Natural killer cell treated with Interleukin-12 subunit alpha and Interleukin-12 subunit beta and Interleukin-15 and Interleukin-18, amount 100 ng/mL, for 72 hours (primary cell): ENCODE measurements at regions not wholly inside any gene's neighbourhood (a gene's known extent, or its start where the extent isn't known, plus 50 kb on each side); places are given as distances from the start of the nearest gene placed in this dataset.
A peak's percentile ranks its signal among the peaks of the same experiment; 100 is the strongest.
"Not testable (repeated sequence)": the region's sequence is repeated elsewhere in the genome, so short reads cannot be mapped to it uniquely, and the experiment has no call there.

Experiments
- ATAC-seq, 2 donors: fragments of 150-1000 bp; cut with Tn5 transposase in 1 of 2; sonication (Bioruptor Pico), chemical (Tn5 transposase) in 1 of 2; 2 replicates each; pipeline ENCODE4 v1.10.0; 2021
- DNase-seq: peaks from one replicate; pipeline ENCODE4 v3.0.0; 2022; ENCODE audit warnings: low spot score
- H3K27ac Mint-ChIP-seq, 2 donors: 1 replicate in 1 of 2; 2 replicates in 1 of 2; pipeline ENCODE4 v1.8.0; 2022; ENCODE audit warnings: mixed read lengths in 2 of 2, mild to moderate bottlenecking in 1 of 2, moderate library complexity in 1 of 2
- H3K27me3 Mint-ChIP-seq, 2 donors: 1 replicate in 1 of 2; 2 replicates in 1 of 2; pipeline ENCODE4 v1.8.0; 2022; ENCODE audit warnings: mixed read lengths in 2 of 2
- H3K36me3 Mint-ChIP-seq: one replicate; pipeline ENCODE4 v1.8.0; 2022; ENCODE audit warnings: mixed read lengths
- H3K4me1 Mint-ChIP-seq, 2 donors: 1 replicate in 1 of 2; 2 replicates in 1 of 2; pipeline ENCODE4 v1.8.0; 2022; ENCODE audit warnings: low read depth in 2 of 2, mixed read lengths in 2 of 2, mild to moderate bottlenecking in 1 of 2
- H3K4me3 Mint-ChIP-seq: one replicate; pipeline ENCODE4 v1.8.0; 2022; ENCODE audit warnings: mixed read lengths
- H3K9me3 Mint-ChIP-seq: 2 replicates; pipeline ENCODE4 v1.8.0; 2022; ENCODE audit warnings: mixed read lengths

DNA sequence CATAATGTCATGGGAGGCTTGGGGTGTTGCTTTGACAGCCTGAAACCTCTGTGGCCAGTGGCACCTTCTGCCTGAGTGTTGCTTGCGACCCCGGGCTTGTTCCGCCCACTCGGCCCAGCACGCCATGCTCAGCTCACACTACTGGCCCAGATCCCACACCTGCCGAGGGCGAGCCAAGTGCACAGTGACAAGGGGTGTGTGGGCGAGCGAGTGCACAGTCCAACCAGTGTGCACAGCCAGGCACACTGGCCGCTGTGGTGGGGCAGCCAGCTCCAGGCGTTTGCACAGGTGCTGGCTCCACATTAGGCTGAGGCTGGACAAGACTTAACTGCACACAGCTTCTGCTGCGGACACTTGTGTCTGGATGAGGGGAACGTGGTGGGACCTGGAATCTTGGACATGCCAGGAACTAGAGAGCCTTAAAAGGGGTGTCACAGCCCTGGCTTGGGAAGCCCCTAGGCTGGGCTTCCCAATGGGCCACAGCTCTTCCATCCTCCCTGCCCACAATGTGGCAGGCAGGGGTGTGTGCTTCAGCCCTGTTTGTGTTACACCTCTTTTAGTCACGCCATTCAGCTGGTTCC is 609.2 kb upstream of the FOXG1 start:
- Mint-ChIP-seq H3K4me1 (no peaks in the 10 kb centered on the region), H3K36me3 (no peaks in the 10 kb centered on the region), H3K27ac (no peak overlapping the region), H3K9me3 (peaks cover 5% of the 10 kb centered on the region), H3K27me3 (no peaks in the 10 kb centered on the region), H3K4me3 (no peak overlapping the region)
- no peak for DNase-seq
- peak in 1 of 2 donors; percentile 13 for ATAC-seq

DNA sequence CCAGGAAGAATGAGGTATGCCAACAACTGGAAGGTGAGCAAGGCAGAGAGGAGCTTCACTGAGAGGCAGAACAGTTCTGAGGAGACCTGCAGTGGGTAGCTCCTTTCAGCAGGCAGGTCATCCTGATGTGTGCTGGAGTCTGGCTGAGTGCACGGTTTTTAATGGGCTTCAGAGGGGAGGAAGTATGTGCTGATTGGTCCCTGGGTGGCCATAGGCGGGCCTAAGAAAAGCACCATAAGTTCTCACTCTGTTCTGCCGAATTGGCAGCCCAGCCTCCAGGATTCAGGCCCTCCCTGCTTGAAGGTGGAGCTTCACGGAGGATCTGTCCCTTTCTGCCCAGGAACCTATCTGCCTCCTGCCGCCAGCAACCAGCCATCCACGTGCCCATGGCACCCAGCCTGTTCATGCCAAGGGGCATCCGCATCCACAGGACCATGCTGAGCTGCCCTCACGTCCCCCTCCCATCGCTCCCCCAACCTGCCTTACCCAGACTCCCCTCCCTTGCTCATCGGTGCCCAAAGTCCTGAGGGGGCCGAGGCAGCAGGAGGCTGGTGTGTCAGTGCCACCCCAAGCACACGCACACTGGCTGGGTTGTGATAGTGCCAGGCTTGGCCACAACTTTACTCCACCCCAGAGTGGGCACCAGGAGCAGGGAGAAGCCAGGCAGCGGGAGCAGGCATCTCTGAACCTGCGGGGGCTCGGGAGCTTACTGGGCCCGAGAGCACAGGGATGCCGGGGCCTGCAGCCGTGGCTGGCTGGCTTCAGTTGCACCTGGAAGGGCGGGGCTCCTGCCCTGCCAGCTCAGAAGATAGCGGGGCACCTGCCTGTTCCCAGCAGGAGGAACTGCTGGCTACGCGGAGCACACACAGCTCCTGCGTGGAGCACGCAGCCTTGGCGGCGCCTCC is 608.4 kb upstream of the FOXG1 start:
- H3K27ac Mint-ChIP-seq: no peak overlapping the region
- DNase-seq: no peak
- H3K4me3 Mint-ChIP-seq: no peak overlapping the region
- no peaks in the 10 kb centered on the region for H3K4me1 Mint-ChIP-seq
- H3K27me3 Mint-ChIP-seq: no peaks in the 10 kb centered on the region
- ATAC-seq: no peak
- H3K36me3 Mint-ChIP-seq: no peaks in the 10 kb centered on the region
- H3K9me3 Mint-ChIP-seq: peaks cover 4% of the 10 kb centered on the region

DNA sequence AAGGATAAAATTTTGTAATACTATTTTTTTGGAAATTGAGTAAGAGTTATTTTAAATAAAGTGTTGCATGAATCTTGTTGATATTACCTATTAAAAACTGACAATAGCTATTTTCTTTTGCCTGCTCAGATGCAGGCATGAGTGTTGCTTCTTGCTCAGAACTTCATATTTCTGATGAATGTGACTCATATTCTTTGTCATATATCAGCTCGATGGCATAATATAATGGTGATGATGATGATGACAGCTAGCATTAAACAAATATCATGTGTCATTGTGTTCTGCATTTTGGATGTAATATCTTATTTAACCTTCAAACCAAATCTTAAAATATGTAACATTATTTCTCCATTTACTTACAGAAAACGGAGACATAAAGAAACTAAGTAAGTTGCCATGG is 605.5 kb upstream of the FOXG1 start:
- no peaks in the 10 kb centered on the region for H3K36me3 Mint-ChIP-seq
- ATAC-seq (no peak), DNase-seq (no peak)
- H3K9me3 Mint-ChIP-seq: peaks cover 2% of the 10 kb centered on the region
- H3K27me3 Mint-ChIP-seq: no peaks in the 10 kb centered on the region
- no peaks in the 10 kb centered on the region for H3K4me1 Mint-ChIP-seq
- H3K4me3 Mint-ChIP-seq: no peak overlapping the region
- H3K27ac Mint-ChIP-seq: no peak overlapping the region

DNA sequence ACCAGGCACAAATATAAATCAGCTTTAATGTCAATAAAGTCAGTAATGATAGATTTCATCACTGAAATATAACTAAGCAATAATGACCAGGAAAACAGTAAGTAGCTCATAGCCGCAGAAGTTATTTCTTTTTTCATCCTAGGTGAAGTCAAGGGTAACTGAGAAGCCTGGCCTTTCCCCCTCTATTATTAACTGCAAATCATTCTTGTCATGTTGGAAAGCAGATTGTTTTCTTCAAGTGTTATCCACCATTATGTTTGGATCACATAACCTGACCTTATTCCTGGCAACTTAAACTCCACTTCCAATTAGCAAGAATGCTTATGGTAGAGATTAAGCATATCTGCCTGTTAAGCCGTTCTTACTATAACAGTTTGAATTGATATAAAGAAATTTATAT is 603.4 kb upstream of the FOXG1 start:
- Mint-ChIP-seq H3K27ac (no peak overlapping the region), H3K9me3 (peaks cover 2% of the 10 kb centered on the region), H3K4me1 (no peaks in the 10 kb centered on the region), H3K27me3 (no peaks in the 10 kb centered on the region), H3K4me3 (no peak overlapping the region), H3K36me3 (no peaks in the 10 kb centered on the region)
- ATAC-seq (no peak), DNase-seq (no peak)

DNA sequence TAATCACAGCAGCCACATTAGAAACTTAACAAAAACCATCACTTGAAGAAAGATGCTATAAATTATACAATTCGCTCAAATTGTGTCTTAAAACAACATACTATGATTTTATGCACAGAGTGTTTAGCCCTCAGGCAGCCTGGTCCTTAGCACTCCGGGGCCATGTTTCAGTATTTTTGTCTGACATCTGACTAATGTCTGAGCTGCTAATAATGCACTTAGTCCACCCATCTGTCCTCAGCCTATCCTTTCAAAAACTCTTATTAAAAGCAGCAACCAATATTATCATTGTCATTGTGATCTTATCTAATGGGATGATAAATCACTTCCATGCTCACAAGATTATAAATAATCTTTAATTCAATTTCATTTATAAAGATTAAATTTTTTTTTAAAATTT is 602.7 kb upstream of the FOXG1 start:
- no peak overlapping the region for H3K4me3 Mint-ChIP-seq
- no peak for ATAC-seq
- peaks cover 2% of the 10 kb centered on the region for H3K9me3 Mint-ChIP-seq
- no peak overlapping the region for H3K27ac Mint-ChIP-seq
- DNase-seq: no peak
- H3K36me3 Mint-ChIP-seq: no peaks in the 10 kb centered on the region
- H3K4me1 Mint-ChIP-seq: no peaks in the 10 kb centered on the region
- H3K27me3 Mint-ChIP-seq: no peaks in the 10 kb centered on the region

DNA sequence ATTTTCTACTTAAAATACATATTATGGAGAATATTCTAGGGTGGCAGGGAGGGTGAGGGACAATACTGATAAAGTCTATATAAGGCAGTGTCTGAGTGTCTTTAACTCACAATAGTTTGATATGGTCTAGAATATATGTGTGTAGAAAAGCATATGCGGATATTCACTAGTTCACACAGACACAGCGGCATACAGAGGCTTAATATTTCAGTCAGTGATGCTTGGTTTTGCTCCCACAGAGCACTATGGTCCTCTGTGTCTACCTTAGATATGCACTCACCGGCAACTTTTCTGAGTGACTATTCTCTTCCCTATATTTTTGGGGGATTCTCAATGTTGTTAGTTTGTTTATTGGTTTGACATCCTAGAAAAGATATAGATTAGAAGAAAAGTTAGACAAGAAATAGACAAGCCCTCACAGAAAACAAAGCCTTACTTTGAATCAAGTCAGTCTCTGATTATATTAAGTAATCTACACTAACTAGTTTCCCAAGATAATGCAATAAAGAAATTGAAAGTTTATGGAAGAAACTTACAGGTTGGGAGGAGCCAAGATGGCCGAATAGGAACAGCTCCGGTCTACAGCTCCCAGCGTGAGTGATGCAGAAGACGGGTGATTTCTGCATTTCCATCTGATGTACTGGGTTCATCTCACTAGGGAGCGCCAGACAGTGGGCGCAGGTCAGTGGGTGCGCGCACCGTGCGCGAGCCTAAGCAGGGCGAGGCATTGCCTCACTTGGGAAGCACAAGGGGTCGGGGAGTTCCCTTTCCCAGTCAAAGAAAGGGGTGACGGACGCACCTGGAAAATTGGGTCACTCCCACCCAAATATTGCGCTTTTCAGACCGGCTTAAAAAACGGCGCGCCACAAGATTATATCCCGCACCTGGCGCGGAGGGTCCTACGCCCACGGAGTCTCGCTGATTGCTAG is 578.4 kb upstream of the FOXG1 start:
- not testable (repeated sequence) for H3K4me3 Mint-ChIP-seq, H3K4me1 Mint-ChIP-seq, H3K36me3 Mint-ChIP-seq, ATAC-seq, H3K27ac Mint-ChIP-seq, DNase-seq, H3K9me3 Mint-ChIP-seq, H3K27me3 Mint-ChIP-seq

DNA sequence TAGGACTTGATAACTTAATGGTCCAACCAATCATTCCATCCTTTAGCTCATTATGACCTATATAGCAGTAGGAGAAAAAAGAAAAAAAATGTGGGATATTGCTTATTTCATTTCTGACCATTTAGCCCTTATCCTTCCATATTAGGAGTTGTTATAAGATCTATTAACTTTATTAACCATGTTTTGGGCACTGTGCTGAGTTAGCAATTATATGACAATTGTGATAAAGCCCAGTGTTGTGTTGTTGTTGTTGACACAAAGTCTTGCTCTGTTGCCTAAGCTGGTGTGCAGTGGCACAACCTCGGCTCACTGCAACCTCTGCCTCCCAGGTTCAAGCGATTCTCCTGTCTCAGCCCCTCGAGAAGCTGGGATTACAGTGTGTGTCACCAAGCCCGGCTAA is 569.7 kb upstream of the FOXG1 start:
- Mint-ChIP-seq H3K27me3 (no peaks in the 10 kb centered on the region), H3K4me3 (no peak overlapping the region), H3K27ac (no peak overlapping the region), H3K9me3 (peaks cover 21% of the 10 kb centered on the region), H3K36me3 (no peaks in the 10 kb centered on the region), H3K4me1 (no peaks in the 10 kb centered on the region)
- DNase-seq (no peak), ATAC-seq (no peak)

DNA sequence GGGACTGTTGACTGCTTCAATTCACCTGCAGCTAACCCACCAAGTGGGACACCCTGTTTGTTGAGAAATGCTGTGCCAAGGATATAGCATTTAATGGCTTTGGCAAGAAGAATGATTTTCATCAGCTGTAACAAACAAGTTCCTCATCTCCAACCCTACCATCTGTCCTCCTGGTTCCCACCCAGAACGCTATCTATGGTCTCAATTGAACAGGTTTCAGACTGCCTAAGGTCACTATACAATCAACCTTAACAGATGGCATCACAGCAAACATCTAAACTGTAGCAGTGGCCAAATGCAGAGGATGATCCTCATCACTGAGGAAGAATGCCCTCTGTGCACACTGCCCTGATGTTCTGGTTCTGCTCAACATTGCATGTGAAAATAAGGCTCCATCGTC is 546.2 kb upstream of the FOXG1 start:
- no peak for ATAC-seq
- no peak overlapping the region for H3K4me3 Mint-ChIP-seq

DNA sequence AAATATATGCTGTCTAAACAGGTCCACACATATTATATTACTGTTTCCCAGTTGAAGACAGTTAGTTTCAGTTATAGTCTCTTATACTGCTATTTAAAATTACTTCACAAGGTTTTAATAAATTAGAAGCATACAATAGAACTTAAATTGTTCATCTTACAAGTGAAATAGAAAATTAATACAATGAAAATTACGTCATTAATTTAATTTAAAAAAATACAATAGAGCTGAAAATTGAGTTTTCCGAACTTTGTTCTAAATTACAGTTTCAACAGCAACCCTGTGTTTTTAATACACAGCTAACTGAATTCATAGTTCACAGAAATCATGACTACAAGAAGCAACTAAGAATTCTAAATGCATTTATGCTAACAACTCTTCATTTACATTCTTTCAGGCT is 525.7 kb upstream of the FOXG1 start:
- H3K27me3 Mint-ChIP-seq: no peaks in the 10 kb centered on the region
- peaks cover 4% of the 10 kb centered on the region for H3K36me3 Mint-ChIP-seq
- H3K4me3 Mint-ChIP-seq: no peak overlapping the region
- H3K4me1 Mint-ChIP-seq: no peaks in the 10 kb centered on the region
- ATAC-seq: no peak
- no peak overlapping the region for H3K27ac Mint-ChIP-seq
- DNase-seq: no peak
- peaks cover 26% of the 10 kb centered on the region for H3K9me3 Mint-ChIP-seq

More for the DNA sequence above, 546.2 kb upstream of the FOXG1 start:
- Mint-ChIP-seq H3K4me1 (no peaks in the 10 kb centered on the region), H3K27ac (no peak overlapping the region), H3K27me3 (no peaks in the 10 kb centered on the region), H3K9me3 (peaks cover 9% of the 10 kb centered on the region), H3K36me3 (peaks cover 9% of the 10 kb centered on the region)
- no peak for DNase-seq

DNA sequence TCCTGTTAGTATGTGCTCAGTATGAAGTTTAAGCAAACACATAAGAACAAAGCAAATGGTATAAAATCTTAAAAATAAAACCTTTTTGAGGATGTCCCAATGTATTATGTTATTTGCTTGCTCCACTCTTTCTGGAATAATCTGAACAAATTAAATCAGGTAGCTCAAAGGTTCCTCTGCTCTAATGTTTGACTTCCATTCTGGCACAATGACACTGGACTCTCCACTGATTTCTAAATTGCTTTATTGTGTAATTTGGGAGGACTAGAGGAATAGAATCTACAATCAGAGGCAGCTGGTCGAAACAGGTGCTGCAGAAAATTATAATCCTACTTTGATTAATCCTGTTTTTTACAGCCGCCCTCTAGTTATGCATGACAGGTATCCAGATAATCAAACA is 523.7 kb upstream of the FOXG1 start:
- Mint-ChIP-seq H3K27ac (no peak overlapping the region), H3K9me3 (peaks cover 17% of the 10 kb centered on the region)

DNA sequence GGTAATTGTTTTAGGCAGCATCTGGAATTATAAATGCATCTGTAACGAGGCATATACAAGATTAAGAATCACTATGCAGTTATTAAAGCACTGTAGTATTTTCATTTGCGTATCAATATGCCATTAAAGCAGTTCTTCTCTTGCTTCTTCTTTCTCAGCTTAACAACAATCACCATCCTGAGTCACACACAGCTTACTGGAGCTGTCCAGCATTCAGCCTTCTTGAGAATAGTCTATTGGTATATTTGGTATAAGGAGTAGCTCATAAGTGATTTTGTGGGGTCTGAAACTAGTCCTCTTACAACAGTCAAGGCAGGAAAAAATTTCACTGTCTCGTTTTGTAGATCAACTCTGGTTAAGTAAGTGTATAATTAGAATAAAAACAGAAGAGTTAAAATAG is 523.0 kb upstream of the FOXG1 start:
- no peaks in the 10 kb centered on the region for H3K4me1 Mint-ChIP-seq
- H3K27me3 Mint-ChIP-seq: no peaks in the 10 kb centered on the region
- peaks cover 4% of the 10 kb centered on the region for H3K36me3 Mint-ChIP-seq
- H3K9me3 Mint-ChIP-seq: peaks cover 15% of the 10 kb centered on the region
- H3K27ac Mint-ChIP-seq: no peak overlapping the region
- DNase-seq (no peak), ATAC-seq (no peak)
- no peak overlapping the region for H3K4me3 Mint-ChIP-seq

More for the DNA sequence above, 523.7 kb upstream of the FOXG1 start:
- peaks cover 4% of the 10 kb centered on the region for H3K36me3 Mint-ChIP-seq
- DNase-seq (no peak), ATAC-seq (no peak)
- H3K4me1 Mint-ChIP-seq: no peaks in the 10 kb centered on the region
- no peaks in the 10 kb centered on the region for H3K27me3 Mint-ChIP-seq
- H3K4me3 Mint-ChIP-seq: no peak overlapping the region

DNA sequence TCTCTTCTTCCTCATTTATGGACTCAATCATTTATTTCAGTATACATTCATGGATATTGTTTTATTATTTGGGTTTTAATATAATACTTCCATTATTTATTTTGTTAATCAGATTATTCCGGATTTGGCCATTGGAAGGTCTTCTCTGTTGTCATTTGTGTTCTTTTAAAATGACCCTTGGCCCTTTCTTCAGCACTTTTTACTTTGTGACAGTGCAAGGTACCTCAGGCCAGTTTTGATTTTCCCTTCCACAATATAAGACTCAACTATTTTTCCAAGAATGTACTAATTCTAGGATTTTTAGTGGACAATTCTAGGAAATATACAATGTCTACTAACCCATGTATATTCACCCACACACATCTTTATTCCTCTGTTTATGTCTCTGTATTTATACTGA is 521.4 kb upstream of the FOXG1 start:
- no peaks in the 10 kb centered on the region for H3K27me3 Mint-ChIP-seq
- no peak for DNase-seq
- no peak overlapping the region for H3K4me3 Mint-ChIP-seq
- no peak overlapping the region for H3K27ac Mint-ChIP-seq
- no peak for ATAC-seq
- H3K4me1 Mint-ChIP-seq: no peaks in the 10 kb centered on the region
- H3K36me3 Mint-ChIP-seq: no peaks in the 10 kb centered on the region
- peaks cover 14% of the 10 kb centered on the region for H3K9me3 Mint-ChIP-seq

DNA sequence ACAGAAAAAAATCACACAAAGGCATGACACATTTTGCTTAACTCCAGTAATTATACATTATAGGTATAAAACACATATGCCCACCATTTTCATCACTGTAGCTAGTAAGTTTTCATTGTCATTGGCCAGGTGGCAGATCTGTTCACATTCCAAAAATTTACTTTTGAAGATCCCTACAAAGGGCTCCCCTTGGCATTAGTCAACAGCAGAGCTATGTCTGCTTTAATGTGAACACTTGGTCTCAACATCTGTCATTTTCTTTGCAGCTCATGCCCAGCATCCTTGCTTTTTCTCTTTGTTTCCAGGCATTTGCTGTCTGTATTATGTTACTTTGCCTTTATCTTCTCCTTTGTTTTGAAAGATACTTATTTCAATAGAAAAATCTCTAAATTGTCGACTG is 519.1 kb upstream of the FOXG1 start:
- Mint-ChIP-seq H3K27me3 (no peaks in the 10 kb centered on the region), H3K9me3 (peaks cover 20% of the 10 kb centered on the region), H3K4me3 (no peak overlapping the region), H3K27ac (no peak overlapping the region), H3K4me1 (no peaks in the 10 kb centered on the region), H3K36me3 (no peaks in the 10 kb centered on the region)
- ATAC-seq (no peak), DNase-seq (no peak)

DNA sequence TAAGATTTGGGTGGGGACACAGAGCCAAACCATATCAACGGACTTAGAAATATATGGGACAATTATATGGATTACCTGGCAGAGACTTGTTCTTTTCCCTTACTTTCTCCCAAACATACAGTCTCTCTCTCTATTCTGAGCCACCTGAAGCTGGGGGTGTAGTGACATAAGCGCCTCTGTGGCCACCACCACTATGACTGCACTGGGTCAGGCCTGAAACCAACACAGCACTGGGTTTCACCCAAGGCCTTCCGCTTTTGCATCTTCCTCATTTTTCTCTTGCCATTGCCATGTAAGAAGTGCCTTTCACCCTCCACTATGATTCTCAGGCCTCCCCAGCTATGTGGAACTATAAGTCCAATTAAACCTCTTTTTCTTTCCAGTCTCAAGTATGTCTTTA is 514.5 kb upstream of the FOXG1 start:
- not testable (repeated sequence) for H3K4me1 Mint-ChIP-seq, H3K27ac Mint-ChIP-seq, DNase-seq, H3K4me3 Mint-ChIP-seq, H3K36me3 Mint-ChIP-seq, H3K27me3 Mint-ChIP-seq, ATAC-seq
- H3K9me3 Mint-ChIP-seq: peaks cover 24% of the 10 kb centered on the region
